ENCODE measurements at regions not wholly inside any gene's neighbourhood (a gene's known extent, or its start where the extent isn't known, plus 50 kb on each side); places are given as distances from the start of the nearest gene placed in this dataset.

GRCh38 chr18:67613731-67614130, 97.2 kb upstream of the DSEL start:
- DNase-seq (ENCODE audit: low spot score, unreplicated experiment) = no peak
- Mint-ChIP-seq H3K36me3 (ENCODE audit: insufficient read depth) (no peaks in the 10 kb centered on the region), H3K27ac (peak overlapping the region; percentile 59), H3K9me3 (ENCODE audit: low read depth) (peaks cover 3% of the 10 kb centered on the region), H3K4me3 (ENCODE audit: low read depth) (no peak overlapping the region), H3K27me3 (no peaks in the 10 kb centered on the region), H3K4me1 (ENCODE audit: low read depth) (peaks cover 23% of the 10 kb centered on the region)
- TF ChIP-seq CTCF (IDR thresholded peaks at IDR 0.05; ENCODE audit: unreplicated experiment) = no peak

GRCh38 chr18:67612281-67612680, 95.8 kb upstream of the DSEL start:
- no peak overlapping the region for H3K4me3 Mint-ChIP-seq (ENCODE audit: low read depth)
- H3K27me3 Mint-ChIP-seq = no peaks in the 10 kb centered on the region
- H3K27ac Mint-ChIP-seq = no peak overlapping the region
- H3K36me3 Mint-ChIP-seq (ENCODE audit: insufficient read depth) = no peaks in the 10 kb centered on the region
- no peak for DNase-seq (ENCODE audit: low spot score, unreplicated experiment)
- peaks cover 24% of the 10 kb centered on the region for H3K4me1 Mint-ChIP-seq (ENCODE audit: low read depth)
- H3K9me3 Mint-ChIP-seq (ENCODE audit: low read depth) = peaks cover 3% of the 10 kb centered on the region
- no peak for TF ChIP-seq CTCF (IDR thresholded peaks at IDR 0.05; ENCODE audit: unreplicated experiment)

GRCh38 chr18:67608615-67609273, 92.2 kb upstream of the DSEL start:
- Mint-ChIP-seq H3K27me3 (no peaks in the 10 kb centered on the region), H3K9me3 (ENCODE audit: low read depth) (peaks cover 3% of the 10 kb centered on the region), H3K36me3 (ENCODE audit: insufficient read depth) (no peaks in the 10 kb centered on the region), H3K4me3 (ENCODE audit: low read depth) (no peak overlapping the region), H3K27ac (no peak overlapping the region), H3K4me1 (ENCODE audit: low read depth) (peaks cover 5% of the 10 kb centered on the region)
- TF ChIP-seq CTCF (IDR thresholded peaks at IDR 0.05; ENCODE audit: unreplicated experiment) = no peak
- no peak for DNase-seq (ENCODE audit: low spot score, unreplicated experiment)

GRCh38 chr18:67608191-67608590, 91.7 kb upstream of the DSEL start:
- no peak for TF ChIP-seq CTCF (IDR thresholded peaks at IDR 0.05; ENCODE audit: unreplicated experiment)
- Mint-ChIP-seq H3K4me1 (ENCODE audit: low read depth) (peaks cover 2% of the 10 kb centered on the region), H3K27ac (no peak overlapping the region), H3K4me3 (ENCODE audit: low read depth) (no peak overlapping the region), H3K36me3 (ENCODE audit: insufficient read depth) (no peaks in the 10 kb centered on the region), H3K9me3 (ENCODE audit: low read depth) (peaks cover 3% of the 10 kb centered on the region), H3K27me3 (no peaks in the 10 kb centered on the region)
- DNase-seq (ENCODE audit: low spot score, unreplicated experiment) = no peak

- Mint-ChIP-seq H3K9me3 (ENCODE audit: low read depth) (peaks cover 6% of the 10 kb centered on the region), H3K27me3 (no peaks in the 10 kb centered on the region), H3K4me1 (ENCODE audit: low read depth) (peaks cover 9% of the 10 kb centered on the region), H3K36me3 (ENCODE audit: insufficient read depth) (no peaks in the 10 kb centered on the region), H3K4me3 (ENCODE audit: low read depth) (no peak overlapping the region), H3K27ac (no peak overlapping the region)
- no peak for DNase-seq (ENCODE audit: low spot score, unreplicated experiment)
- no peak for TF ChIP-seq CTCF (IDR thresholded peaks at IDR 0.05; ENCODE audit: unreplicated experiment)
Observed at GRCh38 chr18:67600181-67601180, 84.0 kb upstream of the DSEL start.

Data from progenitor cell of endocrine pancreas (in vitro differentiated cells).